ENCODE measurements at regions not wholly inside any gene's neighbourhood (a gene's known extent, or its start where the extent isn't known, plus 50 kb on each side); places are given as distances from the start of the nearest gene placed in this dataset.

DNA sequence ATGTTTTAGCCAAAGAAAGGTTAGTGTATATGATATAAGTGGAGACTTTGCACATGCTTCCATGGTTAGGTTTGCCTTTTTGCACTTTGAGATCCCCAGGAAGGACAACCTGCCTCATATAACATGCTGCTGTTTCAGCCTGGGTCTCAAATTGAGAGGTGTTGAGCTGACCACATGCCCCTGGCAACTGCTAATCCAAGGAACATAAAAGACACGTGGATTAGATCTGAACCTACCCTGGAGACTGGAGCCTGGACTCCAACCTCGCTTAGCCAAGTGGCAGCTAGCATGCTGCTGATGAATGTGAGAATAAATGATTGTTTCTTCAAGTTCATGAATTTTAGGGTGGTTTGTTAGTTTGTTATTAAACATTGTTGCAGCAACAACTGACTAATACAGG is 301.8 kb upstream of the TBC1D5 start:
- no peak overlapping the region for H3K27ac ChIP-seq (ENCODE audit: low read depth, low read length)
- H3K9ac ChIP-seq (replicated peaks in 1 of 4; ENCODE audit: extremely low read depth in 1 of 4, low read depth in 3 of 4, low read length in 3 of 4): no peak overlapping the region
- POLR2A ChIA-PET (ENCODE audit: partially characterized antibody): no interaction called here
- no peak for FAIRE-seq
- H2BK12ac ChIP-seq (ENCODE audit: low read depth, low read length): no peak overlapping the region
- H3K36me3 ChIP-seq (ENCODE audit: control insufficient read depth in 2 of 4, insufficient read depth in 4 of 4, low read length in 3 of 4): no peaks in the 10 kb centered on the region
- no peaks in the 10 kb centered on the region for H3K4me1 ChIP-seq (replicated peaks in 1 of 4; ENCODE audit: control insufficient read depth in 3 of 4, insufficient read depth in 4 of 4, low read length in 3 of 4)
- H3K14ac ChIP-seq (ENCODE audit: insufficient read length): no peak overlapping the region
- no peaks in the 10 kb centered on the region for H3K27me3 ChIP-seq (replicated peaks in 1 of 4; ENCODE audit: control insufficient read depth in 3 of 4, extremely low read depth in 1 of 4, insufficient read depth in 3 of 4, low read length in 3 of 4)
- no peaks in the 10 kb centered on the region for H3K79me1 ChIP-seq (ENCODE audit: low read depth, low read length)
- H2BK120ac ChIP-seq (replicated peaks; ENCODE audit: low read depth, low read length): no peak overlapping the region
- no peak overlapping the region for H3K4ac ChIP-seq (replicated peaks; ENCODE audit: insufficient read length, low read depth, low read length)
- H3K9me3 ChIP-seq (ENCODE audit: insufficient read depth in 2 of 2, low read depth in 1 of 2, low read length in 1 of 2): no peaks in the 10 kb centered on the region
- H3K4me2 ChIP-seq (ENCODE audit: insufficient read depth in 1 of 2, low read depth in 2 of 2, low read length in 2 of 2): no peak overlapping the region
- WGBS, 2 experiments (ENCODE audit: extremely low coverage in 1 of 2, insufficient coverage in 1 of 2, insufficient read length in 1 of 2, insufficient replicate concordance in 2 of 2, low coverage in 1 of 2, low lambda C conversion rate in 2 of 2, missing lambda C conversion rate in 1 of 2): 92% methylated on average over 2 of the region's 2 CpGs; no CpG with 5 or more reads in 1 of the 2 experiments
- CTCF ChIA-PET (ENCODE audit: partially characterized antibody): interaction anchor here (1.3 kb wide), 1 partner anchor 10 kb away, joined by 4 read pairs; no protein-coding TSS in a partner anchor
- H3K79me2 ChIP-seq (ENCODE audit: control insufficient read depth in 1 of 2, insufficient read depth in 2 of 2, low read length in 2 of 2): no peaks in the 10 kb centered on the region
- no peak overlapping the region for H3K23ac ChIP-seq (ENCODE audit: insufficient read length)
- H2BK5ac ChIP-seq (ENCODE audit: low read depth, low read length): no peak overlapping the region
- H3K56ac ChIP-seq (replicated peaks; ENCODE audit: insufficient read length, low read depth, low read length): no peak overlapping the region
- no peak overlapping the region for H2BK20ac ChIP-seq (ENCODE audit: low read length)
- H2AFZ ChIP-seq (ENCODE audit: low read length): no peak overlapping the region
- no peak overlapping the region for H3K18ac ChIP-seq (ENCODE audit: extremely low read depth, low read length)
- H3K23me2 ChIP-seq (ENCODE audit: low read depth, low read length): no peaks in the 10 kb centered on the region; the same call in 1 of the 2 replicates
- no peaks in the 10 kb centered on the region for H4K20me1 ChIP-seq (replicated peaks in 1 of 2; ENCODE audit: control insufficient read depth in 1 of 2, insufficient read depth in 2 of 2, low read length in 2 of 2)
- H2BK15ac ChIP-seq (ENCODE audit: low read length): no peak overlapping the region
- no peak for DNase-seq (ENCODE audit: low read depth in 1 of 2, low spot score in 2 of 2)
- no peak overlapping the region for H4K5ac ChIP-seq (ENCODE audit: insufficient read length, low read depth, low read length)
- no peak overlapping the region for H3K4me3 ChIP-seq (ENCODE audit: extremely low read depth in 1 of 4, insufficient read depth in 2 of 4, low read depth in 3 of 4, low read length in 4 of 4)
- H4K91ac ChIP-seq (replicated peaks; ENCODE audit: insufficient read length, low read length): no peak overlapping the region
- H2AK5ac ChIP-seq (ENCODE audit: low read depth, low read length): no peak overlapping the region
- H4K8ac ChIP-seq (ENCODE audit: extremely low read depth, insufficient read depth, low read length): no peak overlapping the region; the same call in 1 of the 2 replicates
- TF ChIP-seq RFX5 (IDR thresholded peaks at IDR 0.05; ENCODE audit: borderline replicate concordance, low read depth, low read length): no peak

Data from H1 (cell line).